ENCODE measurements at regions not wholly inside any gene's neighbourhood (a gene's known extent, or its start where the extent isn't known, plus 50 kb on each side); places are given as distances from the start of the nearest gene placed in this dataset.

DNA sequence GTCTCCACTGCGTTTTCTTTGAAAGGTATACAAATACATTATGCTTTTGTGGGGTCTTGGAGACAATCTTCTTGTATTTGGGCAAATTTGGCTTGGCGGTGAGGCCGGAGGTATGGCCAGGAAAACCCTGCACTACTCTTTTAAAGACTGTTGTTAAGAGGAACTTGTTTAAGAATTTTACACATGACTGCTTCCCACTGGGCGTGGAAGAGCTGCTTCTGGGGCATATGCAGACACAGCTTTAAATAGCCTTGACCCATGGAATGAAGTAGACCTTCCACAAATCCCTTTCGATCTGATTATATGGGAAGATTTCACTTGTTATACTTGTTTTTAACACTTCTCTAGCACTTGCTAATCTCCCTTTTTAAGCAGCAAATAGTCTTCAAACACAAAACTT, 453.6 kb downstream of the MN1 start:
- intact Hi-C loops (cut with DNase I), result no loop called here

DNA sequence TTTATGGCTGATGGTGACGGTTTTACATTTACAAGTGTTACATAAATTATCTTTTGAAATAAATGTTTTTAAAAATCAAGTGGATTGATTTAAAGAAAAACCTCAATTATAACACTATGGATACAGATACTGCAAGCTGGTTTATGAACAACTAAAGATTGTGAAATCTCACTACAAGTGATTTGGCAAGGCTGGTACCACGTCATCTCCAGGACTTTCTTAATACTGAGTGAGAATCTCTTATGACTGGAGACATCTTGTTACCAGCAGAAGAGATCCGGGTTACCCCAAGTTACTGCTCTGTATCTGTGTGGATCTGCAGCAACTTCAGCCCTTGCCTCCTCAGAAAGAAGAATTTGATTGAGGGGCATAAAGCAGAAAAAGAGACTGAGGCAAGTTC, 452.9 kb downstream of the MN1 start:
- intact Hi-C loops (cut with DNase I), result no loop called here

More for the DNA sequence above, 453.6 kb downstream of the MN1 start:
- DNase-seq (ENCODE audit: low spot score), result no peak

GRCh38 chr22:27349456-27349855, 452.1 kb downstream of the MN1 start:
- intact Hi-C loops (cut with DNase I), result no loop called here
- no peak for DNase-seq (ENCODE audit: low spot score)

More for the DNA sequence above, 452.9 kb downstream of the MN1 start:
- DNase-seq (ENCODE audit: low spot score), result no peak

DNA sequence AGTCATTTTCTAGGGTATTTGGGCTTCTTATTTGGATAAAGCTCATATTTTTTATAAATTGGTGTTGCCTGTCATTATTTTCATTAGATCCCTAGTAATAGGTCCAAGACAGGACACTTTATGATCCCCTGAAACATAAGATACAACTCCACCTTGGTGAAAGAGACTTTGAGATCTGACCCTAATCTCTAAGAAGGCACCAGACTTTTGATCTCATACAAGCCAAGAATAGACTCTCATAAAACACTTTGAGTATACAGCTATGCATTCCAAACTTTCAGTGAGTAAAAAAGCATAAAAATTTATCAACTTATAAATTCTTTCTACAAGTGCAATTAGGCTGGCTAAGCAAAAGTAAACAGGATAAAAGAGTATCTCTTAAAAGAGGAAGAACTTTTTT, 451.2 kb downstream of the MN1 start:
- no peak for DNase-seq (ENCODE audit: low spot score)
- intact Hi-C loops (cut with DNase I), result no loop called here

DNA sequence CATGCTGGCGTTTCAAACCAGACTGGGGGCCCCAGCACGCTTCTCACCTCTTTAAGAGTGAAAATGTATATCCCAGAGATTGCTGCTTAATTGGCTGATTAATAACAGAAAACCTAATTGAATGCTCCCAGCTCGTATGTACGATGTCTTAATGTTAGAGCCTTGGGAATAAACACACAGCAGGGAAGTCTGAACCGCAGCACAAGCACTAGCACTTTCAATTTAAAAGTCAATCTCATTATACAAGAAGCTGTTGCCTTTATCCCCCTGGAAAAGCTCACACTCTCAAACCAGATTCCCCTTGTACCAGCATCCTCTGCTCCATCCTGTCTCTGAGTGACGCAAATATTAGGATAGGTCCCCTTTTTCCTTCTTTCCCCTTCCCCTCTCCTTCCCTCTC, 449.1 kb downstream of the MN1 start:
- no peak for DNase-seq (ENCODE audit: low spot score)
- intact Hi-C loops (cut with DNase I), result no loop called here

DNA sequence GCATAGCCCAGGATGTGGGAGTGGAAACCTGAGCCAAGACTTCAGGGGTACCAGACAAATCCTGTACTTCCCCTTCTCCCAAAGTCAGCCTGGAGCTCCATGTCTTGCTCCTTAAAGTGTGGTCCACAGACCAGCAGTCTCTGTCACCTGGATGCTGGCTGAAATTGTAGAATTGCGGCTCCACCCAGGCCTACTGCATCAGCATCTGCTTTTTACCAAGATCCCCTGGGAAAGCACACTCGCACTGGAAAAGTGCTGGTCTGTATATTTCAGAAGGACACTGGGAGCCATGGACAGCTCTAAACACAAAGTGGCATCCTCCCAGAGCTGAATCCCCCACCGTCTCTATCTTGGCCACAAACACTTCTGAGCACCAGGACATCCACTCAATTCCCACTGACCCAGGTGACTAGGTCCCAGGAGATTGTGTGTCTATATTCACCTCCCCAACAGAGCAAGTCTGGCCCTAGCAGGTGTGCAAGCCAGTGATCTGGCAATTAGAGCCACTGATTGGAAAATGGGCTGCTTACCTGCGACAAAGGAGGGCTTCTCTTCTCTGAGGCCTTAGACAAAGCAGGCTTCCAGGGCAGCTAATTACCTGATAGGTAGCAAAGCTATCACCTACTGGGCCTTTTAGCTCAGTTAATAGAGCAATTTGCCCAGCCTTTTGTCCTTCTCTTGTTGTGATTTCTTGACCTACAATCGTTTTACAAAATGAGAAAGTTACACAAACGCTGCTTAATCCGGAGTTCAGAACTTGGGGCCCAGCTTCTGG, 443.3 kb downstream of the MN1 start:
- DNase-seq (ENCODE audit: low spot score), result no peak
- intact Hi-C loops (cut with DNase I), result no loop called here

DNA sequence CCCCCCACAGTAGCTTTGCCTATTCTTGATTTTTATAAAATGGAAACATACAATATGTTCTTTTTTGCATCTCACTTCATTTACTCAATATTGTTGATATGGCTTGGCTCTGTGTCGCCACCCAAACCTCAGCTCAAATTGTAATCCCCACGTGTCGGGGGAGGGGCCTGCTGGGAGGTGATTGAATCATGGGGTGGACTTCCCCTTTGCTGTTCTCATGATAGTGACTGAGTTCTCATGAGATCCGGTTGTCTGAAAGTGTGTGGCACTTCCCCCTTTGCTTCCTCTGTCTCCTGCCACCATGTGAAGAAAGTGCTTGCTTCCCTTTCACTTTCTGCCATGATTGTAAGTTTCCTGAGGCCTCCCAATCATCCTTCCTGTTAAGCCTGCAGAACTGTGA, 431.3 kb downstream of the MN1 start:
- intact Hi-C loops (cut with DNase I), result no loop called here
- no peak for DNase-seq (ENCODE audit: low spot score)

DNA sequence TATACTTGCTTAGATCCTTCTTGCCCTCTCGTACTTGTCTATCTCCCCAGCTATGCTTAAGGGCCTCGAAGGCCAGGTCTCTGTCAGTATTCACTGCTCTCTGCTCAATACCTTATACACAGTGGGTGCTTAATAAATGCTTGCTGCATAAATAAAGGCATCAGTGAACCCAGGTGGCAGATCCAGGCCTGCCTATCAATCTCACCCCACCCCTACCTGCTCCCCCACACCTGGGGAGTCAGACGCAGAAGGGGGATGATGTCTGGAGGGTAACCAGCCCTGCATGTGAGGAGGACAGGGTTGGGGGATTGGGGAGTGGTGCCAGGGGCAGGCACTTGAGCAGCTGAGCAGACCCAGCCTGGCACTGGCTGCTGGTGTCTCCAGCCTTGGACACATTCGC, 430.6 kb downstream of the MN1 start:
- intact Hi-C loops (cut with DNase I), result no loop called here
- no peak for DNase-seq (ENCODE audit: low spot score)

- intact Hi-C loops (cut with DNase I), result no loop called here
- no peak for DNase-seq (ENCODE audit: low spot score)
Measured at GRCh38 chr22:27372364-27372763, 429.2 kb downstream of the MN1 start.

GRCh38 chr22:27372969-27373670, 428.4 kb downstream of the MN1 start:
- DNase-seq (ENCODE audit: low spot score), result no peak
- intact Hi-C loops (cut with DNase I), result no loop called here

DNA sequence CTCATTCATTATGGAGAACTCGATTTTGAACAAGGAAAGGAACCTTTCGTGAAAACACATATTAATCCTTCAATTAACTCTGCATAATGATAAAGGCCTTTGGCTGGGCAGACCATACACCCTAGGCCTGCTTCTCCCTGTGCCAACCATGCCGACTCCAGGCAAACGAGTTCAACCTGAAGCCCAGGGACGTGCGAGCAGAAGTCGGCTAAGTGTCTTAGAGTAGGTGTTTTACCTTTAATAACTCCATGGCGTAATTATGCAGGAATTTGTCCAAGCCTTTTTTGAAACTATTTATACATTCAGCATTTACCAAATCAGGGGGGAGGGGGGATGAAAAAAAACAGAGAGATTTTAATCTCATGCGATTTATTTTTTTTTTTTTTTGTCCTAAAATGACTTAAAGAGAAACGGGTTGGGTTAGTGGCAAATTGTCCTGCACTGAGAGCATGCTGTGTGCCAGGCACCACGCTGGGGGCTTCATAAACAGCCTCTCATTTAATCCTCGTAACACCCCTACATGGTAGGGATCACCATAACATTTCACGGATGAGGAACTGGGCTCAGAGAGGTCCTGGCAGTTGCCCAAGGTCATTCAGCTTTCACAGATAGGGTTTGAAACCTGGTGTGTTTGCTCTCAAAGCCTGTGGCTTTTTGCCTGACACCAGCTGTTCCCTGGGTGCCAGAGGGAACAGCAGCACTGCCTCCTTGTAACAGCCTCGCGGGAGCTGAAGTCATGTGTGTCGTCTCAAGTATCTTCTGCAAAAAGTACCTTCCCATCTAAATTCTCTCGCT, 423.9 kb downstream of the MN1 start:
- no peak for DNase-seq (ENCODE audit: low spot score)
- intact Hi-C loops (cut with DNase I), result no loop called here

- DNase-seq (ENCODE audit: low spot score), result no peak
- intact Hi-C loops (cut with DNase I), result no loop called here
Measured at GRCh38 chr22:27378311-27378800, 423.2 kb downstream of the MN1 start.

DNA sequence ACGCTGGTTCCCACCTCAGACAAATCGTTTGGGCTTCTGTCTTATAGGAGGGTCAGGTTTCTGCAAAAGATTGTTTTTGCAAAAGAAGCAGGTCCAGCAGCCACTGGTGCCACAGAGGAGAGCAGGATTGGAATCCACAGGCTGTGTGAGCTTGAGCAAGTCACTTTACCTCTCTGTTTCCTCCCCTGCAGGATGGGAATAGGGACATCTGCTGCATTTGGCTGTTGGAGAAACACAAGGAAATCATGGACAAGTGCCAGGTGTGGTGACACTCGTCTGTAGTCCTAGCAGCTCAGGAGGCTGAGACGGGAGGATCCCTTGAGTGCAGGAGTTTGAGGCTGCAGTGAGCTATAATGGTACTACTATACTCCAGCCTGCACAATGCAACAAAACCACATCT, 422.6 kb downstream of the MN1 start:
- intact Hi-C loops (cut with DNase I), result no loop called here
- no peak for DNase-seq (ENCODE audit: low spot score)

DNA sequence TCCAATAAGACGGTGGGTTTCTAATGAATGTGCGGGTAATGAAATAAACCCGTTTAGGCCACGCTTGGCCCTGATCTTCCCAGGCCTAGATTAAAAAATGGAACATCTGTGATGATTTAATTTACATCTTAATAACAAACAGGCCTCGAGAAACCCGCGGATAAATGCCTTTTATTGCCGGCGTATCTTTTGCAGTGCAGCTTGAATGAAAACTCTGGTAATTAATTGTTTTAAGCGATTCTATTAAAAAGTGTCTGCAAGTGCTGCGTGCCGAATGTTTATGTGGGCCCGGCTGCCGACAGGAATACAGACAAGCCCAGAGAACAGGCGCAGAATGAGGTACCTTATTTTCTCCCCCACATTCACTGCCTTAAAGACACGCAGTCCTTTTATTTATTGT, 420.7 kb downstream of the MN1 start:
- DNase-seq (ENCODE audit: low spot score), result no peak
- intact Hi-C loops (cut with DNase I), result no loop called here

GRCh38 chr22:27381552-27381951, 420.0 kb downstream of the MN1 start:
- DNase-seq (ENCODE audit: low spot score), result no peak
- intact Hi-C loops (cut with DNase I), result no loop called here

DNA sequence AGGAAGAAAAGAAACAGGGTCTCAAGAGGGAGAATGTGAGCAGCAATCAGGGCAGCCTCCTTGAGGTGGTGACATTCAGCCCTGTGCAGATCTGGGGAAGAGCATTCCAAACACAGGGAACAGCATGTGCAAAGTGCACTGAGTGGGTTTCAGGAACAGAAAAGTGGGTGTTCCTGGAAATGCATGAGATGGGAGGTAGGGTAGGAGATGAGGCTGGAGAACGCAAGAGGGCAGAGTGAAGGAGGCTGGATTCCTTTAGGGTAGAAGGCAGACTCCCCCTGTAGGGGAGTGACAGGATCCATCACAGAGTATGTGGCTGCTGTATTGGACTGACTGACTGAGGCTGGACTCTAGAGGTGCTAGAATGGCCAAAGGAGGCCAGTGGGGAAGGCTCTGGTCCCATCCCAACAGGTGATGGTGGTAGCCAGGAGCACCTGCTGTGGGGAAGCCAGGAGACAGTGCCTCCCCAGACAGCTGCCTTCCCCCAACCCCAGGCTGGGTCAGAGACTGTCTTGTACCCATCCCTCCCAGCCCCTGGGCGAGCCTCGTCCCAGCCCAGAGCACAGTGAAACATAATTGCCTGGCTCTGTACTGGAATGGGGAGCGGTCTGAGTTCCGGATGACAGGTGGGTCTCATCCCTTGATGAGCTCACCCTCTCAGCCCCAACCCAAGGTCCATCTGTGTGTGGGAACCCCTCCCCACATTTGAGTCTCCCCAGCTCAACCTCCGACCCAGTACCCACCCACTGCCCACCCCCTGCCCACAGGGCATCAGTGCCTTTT, 419.4 kb downstream of the MN1 start:
- no peak for DNase-seq (ENCODE audit: low spot score)
- intact Hi-C loops (cut with DNase I), result no loop called here

GRCh38 chr22:27382947-27383346, 418.6 kb downstream of the MN1 start:
- intact Hi-C loops (cut with DNase I), result no loop called here
- no peak for DNase-seq (ENCODE audit: low spot score)

DNA sequence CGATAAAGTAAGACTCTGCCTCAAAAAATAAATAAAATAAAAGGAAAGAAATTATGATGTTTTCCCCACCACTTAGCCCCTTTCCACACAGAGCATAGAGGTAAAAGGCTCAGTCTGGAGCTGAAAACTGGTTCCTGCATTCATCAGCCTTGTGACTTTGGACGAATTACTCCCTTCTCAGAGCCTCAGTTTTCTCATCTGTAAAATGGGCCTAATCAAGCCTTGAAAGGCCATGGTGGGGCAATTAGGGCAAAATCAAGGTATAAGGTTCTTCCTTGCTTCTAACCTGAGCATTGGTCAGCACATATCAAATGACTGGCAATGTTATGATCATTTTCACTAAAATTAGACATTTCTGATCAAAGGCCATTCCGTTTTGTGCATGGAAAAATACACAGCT, 417.7 kb downstream of the MN1 start:
- intact Hi-C loops (cut with DNase I), result no loop called here
- DNase-seq (ENCODE audit: low spot score), result no peak

GRCh38 chr22:27385261-27385998, 416.1 kb downstream of the MN1 start:
- intact Hi-C loops (cut with DNase I), result no loop called here
- no peak for DNase-seq (ENCODE audit: low spot score)
